Inflammatory macrophage treated with lipopolysaccharide for 1 hour (primary cell): ENCODE measurements at regions not wholly inside any gene's neighbourhood (a gene's known extent, or its start where the extent isn't known, plus 50 kb on each side); places are given as distances from the start of the nearest gene placed in this dataset.

Experiments
- DNase-seq, 2 donors: peaks; one replicate each; pipeline ENCODE4 v3.0.0-alpha.2; 2020 to 2022

- DNase-seq = no peak
Measured at GRCh38 chr1:2890221-2890850, 88.8 kb upstream of the TTC34 start.

GRCh38 chr1:2891923-2892448 lies 90.5 kb upstream of the TTC34 start:
- no peak for DNase-seq

- DNase-seq = no peak
Measured at GRCh38 chr1:2893473-2894120, 92.1 kb upstream of the TTC34 start.

GRCh38 chr1:2894381-2895041 lies 93.0 kb upstream of the TTC34 start:
- DNase-seq = no peak

GRCh38 chr1:2896824-2897223 lies 95.3 kb upstream of the TTC34 start:
- DNase-seq = no peak

GRCh38 chr1:2903226-2903625 lies 101.7 kb upstream of the TTC34 start:
- DNase-seq = no peak

- no peak for DNase-seq
Measured at GRCh38 chr1:2904191-2904590, 102.7 kb upstream of the TTC34 start.

GRCh38 chr1:2905356-2905755 lies 103.9 kb upstream of the TTC34 start:
- no peak for DNase-seq

- DNase-seq = no peak
Measured at GRCh38 chr1:2906085-2906484, 104.6 kb upstream of the TTC34 start.

GRCh38 chr1:2906620-2907019 lies 105.1 kb upstream of the TTC34 start:
- DNase-seq = no peak

- DNase-seq = no peak
Measured at GRCh38 chr1:2907051-2907450, 105.6 kb upstream of the TTC34 start.

- DNase-seq = no peak
Measured at GRCh38 chr1:2908081-2908480, 106.6 kb upstream of the TTC34 start.

- DNase-seq = no peak
Measured at GRCh38 chr1:2908561-2908960, 107.1 kb upstream of the TTC34 start.

GRCh38 chr1:2909797-2910196 lies 108.3 kb upstream of the TTC34 start:
- no peak for DNase-seq

GRCh38 chr1:2910211-2910610 lies 108.7 kb upstream of the TTC34 start:
- no peak for DNase-seq

GRCh38 chr1:2911421-2912178 lies 109.7 kb upstream of the ACTRT2 start:
- no peak for DNase-seq

GRCh38 chr1:2912424-2913061 lies 108.7 kb upstream of the ACTRT2 start:
- no peak for DNase-seq

GRCh38 chr1:2913091-2913490 lies 108.2 kb upstream of the ACTRT2 start:
- no peak for DNase-seq

GRCh38 chr1:2914702-2915101 lies 106.6 kb upstream of the ACTRT2 start:
- DNase-seq = no peak

- no peak for DNase-seq
Measured at GRCh38 chr1:2916153-2916552, 105.1 kb upstream of the ACTRT2 start.

- DNase-seq = no peak
Measured at GRCh38 chr1:2916706-2917105, 104.6 kb upstream of the ACTRT2 start.

GRCh38 chr1:2917284-2917683 lies 104.0 kb upstream of the ACTRT2 start:
- no peak for DNase-seq

- DNase-seq = no peak
Measured at GRCh38 chr1:2918441-2918840, 102.8 kb upstream of the ACTRT2 start.
